GM20000 (cell line): ENCODE measurements at regions not wholly inside any gene's neighbourhood (a gene's known extent, or its start where the extent isn't known, plus 50 kb on each side); places are given as distances from the start of the nearest gene placed in this dataset.

ENCODE experiments used
- DNase-seq: peaks from one replicate; pipeline ENCODE4 v3.0.0; 2012; ENCODE audit warnings: low spot score
- TF ChIP-seq, protein P1 (sequence below): IDR thresholded peaks from 2 replicates; pipeline ENCODE4 v1.5.1; 2012; ENCODE audit warnings: mild to moderate bottlenecking, control low read depth; ENCODE audit errors: extremely low read depth, missing control alignments

GRCh38 chr13:99071211-99071610 is 93.3 kb upstream of the DOCK9 start:
- DNase-seq: no peak
- TF ChIP-seq, protein P1, sequence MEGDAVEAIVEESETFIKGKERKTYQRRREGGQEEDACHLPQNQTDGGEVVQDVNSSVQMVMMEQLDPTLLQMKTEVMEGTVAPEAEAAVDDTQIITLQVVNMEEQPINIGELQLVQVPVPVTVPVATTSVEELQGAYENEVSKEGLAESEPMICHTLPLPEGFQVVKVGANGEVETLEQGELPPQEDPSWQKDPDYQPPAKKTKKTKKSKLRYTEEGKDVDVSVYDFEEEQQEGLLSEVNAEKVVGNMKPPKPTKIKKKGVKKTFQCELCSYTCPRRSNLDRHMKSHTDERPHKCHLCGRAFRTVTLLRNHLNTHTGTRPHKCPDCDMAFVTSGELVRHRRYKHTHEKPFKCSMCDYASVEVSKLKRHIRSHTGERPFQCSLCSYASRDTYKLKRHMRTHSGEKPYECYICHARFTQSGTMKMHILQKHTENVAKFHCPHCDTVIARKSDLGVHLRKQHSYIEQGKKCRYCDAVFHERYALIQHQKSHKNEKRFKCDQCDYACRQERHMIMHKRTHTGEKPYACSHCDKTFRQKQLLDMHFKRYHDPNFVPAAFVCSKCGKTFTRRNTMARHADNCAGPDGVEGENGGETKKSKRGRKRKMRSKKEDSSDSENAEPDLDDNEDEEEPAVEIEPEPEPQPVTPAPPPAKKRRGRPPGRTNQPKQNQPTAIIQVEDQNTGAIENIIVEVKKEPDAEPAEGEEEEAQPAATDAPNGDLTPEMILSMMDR: no peak

- no peak for DNase-seq
- TF ChIP-seq, protein P1: no peak
Observed at GRCh38 chr13:99071666-99072065, 93.8 kb upstream of the DOCK9 start.

DNA sequence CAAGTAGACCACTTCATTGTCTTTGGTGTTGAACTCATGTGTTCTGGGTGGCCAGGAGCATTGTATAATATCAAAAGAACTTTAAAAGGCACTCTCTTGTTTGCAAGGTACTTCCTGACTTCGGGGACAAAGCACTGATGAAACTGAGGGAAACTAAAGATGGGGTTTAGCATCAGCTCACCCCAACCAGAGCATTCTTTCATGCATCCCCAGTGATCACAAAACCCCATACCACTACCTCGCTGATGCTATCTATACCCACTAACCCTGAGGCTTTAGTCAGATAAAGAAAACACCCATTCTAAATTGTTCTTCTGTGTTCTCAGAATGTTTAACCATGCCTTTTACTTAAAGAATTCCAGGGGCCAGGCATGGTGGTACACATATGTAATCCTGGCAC is 94.5 kb upstream of the DOCK9 start:
- TF ChIP-seq, protein P1: no peak
- no peak for DNase-seq

- TF ChIP-seq, protein P1: no peak
- no peak for DNase-seq
Observed at GRCh38 chr13:99072941-99073340, 95.1 kb upstream of the DOCK9 start.

DNA sequence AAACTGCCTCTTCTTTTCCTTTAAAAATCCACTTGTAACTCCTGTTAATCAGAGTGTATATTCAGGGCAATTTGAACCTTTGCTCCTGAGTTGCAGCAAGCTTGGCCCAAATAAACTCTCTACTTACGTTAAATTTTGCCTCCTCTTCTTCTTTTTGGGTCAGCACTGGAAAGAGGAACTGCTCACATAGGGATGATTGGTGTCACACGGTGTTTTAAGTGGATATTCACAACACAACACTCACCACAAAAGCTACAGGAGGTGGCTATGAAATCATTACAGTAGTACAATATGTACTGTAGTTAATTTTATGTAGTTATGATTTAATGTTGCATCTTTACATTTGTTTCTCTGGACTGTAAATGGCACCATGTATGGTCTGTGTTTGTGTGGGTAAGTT is 96.8 kb upstream of the DOCK9 start:
- TF ChIP-seq, protein P1: no peak
- no peak for DNase-seq

DNA sequence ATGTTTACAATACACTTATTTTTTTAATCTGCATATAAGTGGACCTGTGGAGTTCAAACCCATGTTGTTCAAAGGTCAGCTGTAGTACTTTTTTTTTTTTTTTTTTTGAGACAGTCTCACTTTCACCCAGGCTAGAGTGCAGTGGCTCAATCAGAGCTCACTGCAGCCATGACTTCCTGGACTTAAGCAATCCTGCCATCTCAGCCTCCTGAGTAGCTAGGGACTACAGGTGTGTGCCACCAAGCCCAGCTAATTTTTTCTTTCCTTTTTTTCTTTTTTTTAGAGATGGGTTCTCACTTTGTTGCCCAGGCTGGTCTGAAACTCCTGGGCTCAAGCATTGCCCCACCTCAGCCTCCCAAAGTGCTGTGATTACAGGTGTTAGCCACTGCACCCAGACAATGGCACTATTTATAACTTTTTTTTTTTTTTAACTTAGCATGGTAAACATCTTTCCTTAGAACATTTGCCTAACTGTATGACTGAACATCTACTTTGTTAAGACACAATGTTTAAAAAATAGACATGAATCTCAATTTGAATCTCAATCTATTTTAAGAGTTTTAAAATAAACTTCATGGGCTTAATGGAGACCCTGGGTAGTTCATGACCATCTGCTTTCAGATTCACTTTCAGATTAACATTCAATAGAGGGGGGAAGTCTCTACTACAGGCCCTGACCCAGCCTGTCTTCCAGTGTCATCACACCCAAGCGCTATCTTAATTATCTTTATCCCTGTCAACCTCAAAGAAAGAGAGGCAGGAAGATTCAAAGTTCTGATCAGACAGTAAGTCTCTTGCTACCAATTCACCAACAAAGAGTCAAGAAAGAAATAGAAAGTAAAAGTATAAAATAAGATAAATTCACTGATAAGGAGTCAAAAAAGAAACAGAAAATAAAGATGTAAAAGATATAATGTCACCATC is 97.7 kb upstream of the DOCK9 start:
- peak; percentile 51 for DNase-seq

GRCh38 chr13:99078017-99078771 is 100.3 kb upstream of the DOCK9 start:
- TF ChIP-seq, protein P1: no peak
- DNase-seq: no peak

More for the DNA sequence above, 97.7 kb upstream of the DOCK9 start:
- TF ChIP-seq, protein P1: no peak
